Mesodermal cell (in vitro differentiated cells): ENCODE measurements at regions not wholly inside any gene's neighbourhood (a gene's known extent, or its start where the extent isn't known, plus 50 kb on each side); places are given as distances from the start of the nearest gene placed in this dataset.

ENCODE experiments used
- H3K27ac ChIP-seq: 2 replicates; pipeline ENCODE4 v1.7.0; 2013; ENCODE audit warnings: mild to moderate bottlenecking, low read depth, low read length, moderate library complexity; ENCODE audit not compliant: severe bottlenecking
- H3K36me3 ChIP-seq: 2 replicates; pipeline ENCODE4 v1.7.1; 2013; ENCODE audit warnings: mild to moderate bottlenecking, low read length, moderate library complexity; ENCODE audit not compliant: control insufficient read depth, insufficient read depth
- H3K4me1 ChIP-seq: one replicate; pipeline ENCODE4 v1.7.1; 2013; ENCODE audit warnings: mild to moderate bottlenecking, low read length; ENCODE audit not compliant: insufficient read depth, control insufficient read depth, poor library complexity, severe bottlenecking
- H3K4me3 ChIP-seq: 2 replicates; pipeline ENCODE4 v1.7.0; 2013; ENCODE audit warnings: low read length, control low read depth, mild to moderate bottlenecking; ENCODE audit not compliant: insufficient read depth, poor library complexity, severe bottlenecking; ENCODE audit errors: extremely low read depth
- H3K9me3 ChIP-seq: 2 replicates; pipeline ENCODE4 v1.7.1; 2013; ENCODE audit warnings: mild to moderate bottlenecking, low read length, moderate library complexity; ENCODE audit not compliant: control insufficient read depth
- WGBS, 2 experiments: methylation state at CpG; one replicate each; pipeline ENCODE4 v1.1.5; 2013; ENCODE audit warnings: missing lambda C conversion rate in 2 of 2; ENCODE audit not compliant: insufficient coverage in 2 of 2; 5-methylcytosine and 5-hydroxymethylcytosine counted together

- Histone ChIP-seq H3K36me3 (no peaks in the 10 kb centered on the region), H3K9me3 (no peaks in the 10 kb centered on the region), H3K4me3 (no peak overlapping the region), H3K27ac (no peak overlapping the region), H3K4me1 (no peaks in the 10 kb centered on the region)
- 86% methylated on average over 1 of the region's 1 CpG for WGBS, 2 experiments
Measured at GRCh38 chr13:33340631-33341030, 55.1 kb upstream of the STARD13 start.

- no peaks in the 10 kb centered on the region for H3K4me1 ChIP-seq
- H3K9me3 ChIP-seq = no peaks in the 10 kb centered on the region
- H3K27ac ChIP-seq = no peak overlapping the region
- H3K4me3 ChIP-seq = no peak overlapping the region
- WGBS, 2 experiments = 93% methylated on average over 3 of the region's 5 CpGs; no CpG with 5 or more reads in 1 of the 2 experiments
- no peaks in the 10 kb centered on the region for H3K36me3 ChIP-seq
Measured at GRCh38 chr13:33341861-33342452, 56.4 kb upstream of the STARD13 start.

DNA sequence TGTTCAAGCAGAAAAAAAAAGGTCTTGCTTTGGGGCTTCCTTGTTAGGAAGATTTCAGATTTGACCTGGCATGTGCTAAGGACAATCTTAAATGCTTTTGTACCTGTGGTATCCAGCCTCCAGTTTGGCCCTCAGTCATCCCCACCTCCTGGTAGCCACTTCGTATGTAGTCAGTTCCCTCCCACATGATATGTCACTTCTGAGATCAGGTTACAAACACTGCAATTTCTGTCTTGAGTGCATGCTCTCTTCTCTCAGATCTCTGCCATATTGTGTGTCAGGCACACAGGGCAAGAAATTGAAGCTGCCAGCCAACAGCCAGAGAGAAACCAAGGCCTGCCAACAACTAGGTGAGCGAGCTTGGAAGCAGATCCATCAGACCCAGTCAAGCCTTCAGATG lies 60.3 kb upstream of the STARD13 start:
- Histone ChIP-seq H3K36me3 (no peaks in the 10 kb centered on the region), H3K27ac (no peak overlapping the region), H3K4me1 (no peaks in the 10 kb centered on the region), H3K4me3 (no peak overlapping the region), H3K9me3 (no peaks in the 10 kb centered on the region)
- 78 to 95% methylated on average over 2 of the region's 2 CpGs for WGBS, 2 experiments

- no peaks in the 10 kb centered on the region for H3K36me3 ChIP-seq
- H3K4me3 ChIP-seq = no peak overlapping the region
- no peak overlapping the region for H3K27ac ChIP-seq
- H3K4me1 ChIP-seq = no peaks in the 10 kb centered on the region
- 90 to 93% methylated on average over 2 to 3 of the region's 4 CpGs for WGBS, 2 experiments
- H3K9me3 ChIP-seq = no peaks in the 10 kb centered on the region
Measured at GRCh38 chr13:33347861-33348260, 62.3 kb upstream of the STARD13 start.

- Histone ChIP-seq H3K9me3 (no peaks in the 10 kb centered on the region), H3K4me1 (no peaks in the 10 kb centered on the region), H3K4me3 (no peak overlapping the region), H3K36me3 (no peaks in the 10 kb centered on the region), H3K27ac (no peak overlapping the region)
- 100% methylated on average over 2 of the region's 2 CpGs; no CpG with 5 or more reads in 1 of the 2 experiments for WGBS, 2 experiments
Measured at GRCh38 chr13:33348366-33348765, 62.8 kb upstream of the STARD13 start.

DNA sequence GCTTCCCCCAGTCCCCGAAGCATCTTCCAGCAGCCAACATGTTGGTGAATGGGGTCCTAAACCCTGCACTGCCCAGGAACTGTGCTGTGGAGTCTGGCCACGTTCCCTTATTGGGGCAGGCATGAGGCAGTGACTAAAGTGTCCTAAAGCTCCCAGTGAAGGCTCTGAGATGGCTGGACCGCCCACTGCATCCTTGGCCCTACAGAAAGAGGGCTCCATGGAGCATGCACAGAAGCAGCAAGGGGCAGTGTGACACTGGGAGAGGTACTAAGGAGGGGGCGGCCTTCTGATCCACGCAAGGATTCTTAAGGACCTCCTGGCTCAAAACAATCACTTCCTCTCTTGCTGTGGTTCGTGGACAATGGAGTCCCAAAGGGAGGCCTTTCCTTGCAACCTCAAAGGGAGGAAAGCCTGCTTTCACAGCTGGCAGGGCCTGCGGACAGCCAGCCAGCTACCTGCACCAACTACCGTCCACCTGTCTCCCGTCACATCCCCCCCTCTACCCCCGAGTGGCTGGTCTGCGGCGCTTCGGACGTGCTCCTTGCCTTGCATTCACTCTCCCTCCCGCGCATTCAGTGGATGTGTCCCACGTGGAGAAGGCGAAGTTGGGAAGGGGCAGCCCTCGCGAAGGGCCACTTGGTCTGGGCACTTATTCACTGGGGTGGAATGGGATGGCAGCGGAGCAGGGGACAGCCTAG lies 63.9 kb upstream of the STARD13 start:
- Histone ChIP-seq H3K27ac (no peak overlapping the region), H3K9me3 (no peaks in the 10 kb centered on the region), H3K36me3 (no peaks in the 10 kb centered on the region), H3K4me1 (no peaks in the 10 kb centered on the region), H3K4me3 (peak overlapping the region; percentile 58)
- 59 to 64% methylated on average over 8 to 13 of the region's 21 CpGs for WGBS, 2 experiments

- Histone ChIP-seq H3K9me3 (no peaks in the 10 kb centered on the region), H3K36me3 (no peaks in the 10 kb centered on the region), H3K4me1 (no peaks in the 10 kb centered on the region), H3K4me3 (peak overlapping the region; percentile 58), H3K27ac (no peak overlapping the region)
- 1% methylated on average over 74 to 82 of the region's 84 CpGs for WGBS, 2 experiments
Measured at GRCh38 chr13:33349986-33350826, 64.7 kb upstream of the STARD13 start.

- 61 to 70% methylated on average over 1 to 2 of the region's 2 CpGs for WGBS, 2 experiments
- Histone ChIP-seq H3K4me1 (no peaks in the 10 kb centered on the region), H3K36me3 (no peaks in the 10 kb centered on the region), H3K27ac (no peak overlapping the region), H3K9me3 (no peaks in the 10 kb centered on the region), H3K4me3 (no peak overlapping the region)
Measured at GRCh38 chr13:33351319-33351718, 65.8 kb upstream of the STARD13 start.

DNA sequence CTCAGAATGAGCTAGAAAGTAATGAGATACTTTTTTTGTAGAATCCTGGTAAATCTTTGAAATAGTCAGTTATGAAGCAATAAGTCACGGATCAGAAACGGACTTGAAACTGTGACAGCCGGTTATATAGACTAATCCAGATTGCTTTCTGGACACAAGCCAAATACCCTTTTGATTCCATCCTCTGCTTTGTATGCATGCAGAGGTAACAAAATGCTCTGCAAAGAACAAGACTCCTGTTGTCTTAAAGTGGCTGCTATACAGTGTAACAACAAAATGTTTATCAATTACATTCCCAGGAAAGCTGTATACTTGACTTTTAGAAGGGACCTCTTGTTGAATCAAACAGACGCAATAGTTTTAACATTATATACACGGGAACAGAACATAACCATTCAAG lies 66.5 kb upstream of the STARD13 start:
- Histone ChIP-seq H3K4me3 (no peak overlapping the region), H3K9me3 (no peaks in the 10 kb centered on the region), H3K27ac (no peak overlapping the region), H3K36me3 (no peaks in the 10 kb centered on the region), H3K4me1 (no peaks in the 10 kb centered on the region)
- WGBS, 2 experiments = 79 to 88% methylated on average over 3 to 5 of the region's 5 CpGs

DNA sequence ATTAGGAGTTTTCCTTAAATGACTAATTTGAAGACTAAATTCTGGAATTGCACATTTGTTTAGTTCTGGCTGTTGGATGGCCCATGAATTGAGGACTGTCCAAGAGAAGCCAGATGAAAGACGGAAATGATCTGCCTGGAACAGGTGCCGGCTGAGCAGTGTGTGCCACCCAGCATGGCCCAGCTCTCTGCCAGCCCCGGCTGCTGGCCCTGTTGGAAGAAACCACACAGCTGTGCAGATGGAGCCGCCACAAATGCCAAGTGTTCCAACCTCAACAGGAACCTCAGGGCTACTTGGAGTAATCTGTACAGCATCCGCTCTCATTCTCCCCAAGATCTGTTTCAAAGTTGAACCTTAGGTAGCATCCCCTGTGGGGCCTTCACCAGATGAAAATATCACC lies 67.0 kb upstream of the STARD13 start:
- Histone ChIP-seq H3K4me1 (no peaks in the 10 kb centered on the region), H3K27ac (no peak overlapping the region), H3K9me3 (no peaks in the 10 kb centered on the region), H3K4me3 (no peak overlapping the region), H3K36me3 (no peaks in the 10 kb centered on the region)
- WGBS, 2 experiments = 96 to 97% methylated on average over 5 of the region's 5 CpGs
